ENCODE measurements at regions not wholly inside any gene's neighbourhood (a gene's known extent, or its start where the extent isn't known, plus 50 kb on each side); places are given as distances from the start of the nearest gene placed in this dataset.

GRCh38 chr5:159817262-159818029, 98.8 kb upstream of the ADRA1B start:
- intact Hi-C loops (cut with DNase I): no loop called here
- Histone ChIP-seq H3K27ac (no peak overlapping the region), H3K9me3 (replicated peaks in 1 of 3) (no peaks in the 10 kb centered on the region), H3K4me3 (no peak overlapping the region), H3K36me3 (replicated peaks in 1 of 2) (no peaks in the 10 kb centered on the region), H3K27me3 (no peaks in the 10 kb centered on the region), H3K4me1 (replicated peaks in 1 of 2) (no peaks in the 10 kb centered on the region)
- DNase-seq: no peak
- WGBS, 4 donors: 71 to 76% (median 73%) methylated on average over 5 of the region's 5 CpGs
- TF ChIP-seq CTCF (IDR thresholded peaks at IDR 0.05) (no peak), POLR2A (IDR thresholded peaks at IDR 0.05) (no peak)

- peak in 6 of 7 donors; percentile 32 to 72 (median 44) for DNase-seq
- Histone ChIP-seq H3K36me3 (replicated peaks in 1 of 2) (no peaks in the 10 kb centered on the region), H3K9me3 (replicated peaks in 1 of 3) (no peaks in the 10 kb centered on the region), H3K4me1 (replicated peaks in 1 of 2) (no peaks in the 10 kb centered on the region), H3K4me3 (no peak overlapping the region), H3K27ac (peak overlapping the region in 2 of 5 donors; percentile 42 to 72), H3K27me3 (no peaks in the 10 kb centered on the region)
- intact Hi-C loops (cut with DNase I): no loop called here
- TF ChIP-seq POLR2A (IDR thresholded peaks at IDR 0.05) (no peak), CTCF (IDR thresholded peaks at IDR 0.05) (no peak)
- WGBS, 4 donors: 54 to 60% (median 58%) methylated on average over 7 to 9 of the region's 9 CpGs
Observed at GRCh38 chr5:159819591-159820411, 96.5 kb upstream of the ADRA1B start.

- intact Hi-C loops (cut with DNase I): no loop called here
- WGBS, 4 donors: 86 to 92% (median 89%) methylated on average over 3 of the region's 3 CpGs
- Histone ChIP-seq H3K27me3 (no peaks in the 10 kb centered on the region), H3K4me1 (replicated peaks in 1 of 2) (no peaks in the 10 kb centered on the region), H3K4me3 (no peak overlapping the region), H3K9me3 (replicated peaks in 1 of 3) (no peaks in the 10 kb centered on the region), H3K27ac (peak overlapping the region in 1 of 5 donors; percentile 40), H3K36me3 (replicated peaks in 1 of 2) (no peaks in the 10 kb centered on the region)
- TF ChIP-seq CTCF (IDR thresholded peaks at IDR 0.05): no peak
- TF ChIP-seq POLR2A (IDR thresholded peaks at IDR 0.05): no peak
- DNase-seq: no peak
Observed at GRCh38 chr5:159820692-159821091, 95.6 kb upstream of the ADRA1B start.

GRCh38 chr5:159821461-159821940, 94.8 kb upstream of the ADRA1B start:
- no peaks in the 10 kb centered on the region for H3K4me1 ChIP-seq (replicated peaks in 1 of 2)
- H3K4me3 ChIP-seq: no peak overlapping the region
- no peaks in the 10 kb centered on the region for H3K36me3 ChIP-seq (replicated peaks in 1 of 2)
- no peaks in the 10 kb centered on the region for H3K27me3 ChIP-seq
- peak overlapping the region in 1 of 5 donors; percentile 40 for H3K27ac ChIP-seq
- intact Hi-C loops (cut with DNase I): no loop called here
- no peak for TF ChIP-seq POLR2A (IDR thresholded peaks at IDR 0.05)
- TF ChIP-seq CTCF (IDR thresholded peaks at IDR 0.05): no peak
- DNase-seq: no peak
- 82 to 88% (median 85%) methylated on average over 9 of the region's 9 CpGs for WGBS, 4 donors
- no peaks in the 10 kb centered on the region for H3K9me3 ChIP-seq (replicated peaks in 1 of 3)
